Fibroblast of the aortic adventitia (primary cell): ENCODE measurements at regions not wholly inside any gene's neighbourhood (a gene's known extent, or its start where the extent isn't known, plus 50 kb on each side); places are given as distances from the start of the nearest gene placed in this dataset.

Experiments
- DNase-seq: peaks from one replicate; pipeline ENCODE4 v3.0.0-alpha.2; 2010; ENCODE audit warnings: low read depth
- H3K4me3 ChIP-seq: 2 replicates; pipeline ENCODE4 v1.5.1; 2011; ENCODE audit warnings: low read depth, mild to moderate bottlenecking, control low read depth, low read length, moderate library complexity
- TF ChIP-seq, protein P1 (sequence below): IDR thresholded peaks from 2 replicates; pipeline ENCODE4 v1.5.1; 2011; ENCODE audit warnings: mild to moderate bottlenecking, low read length, control low read depth, inconsistent platforms; ENCODE audit not compliant: insufficient read depth

DNA sequence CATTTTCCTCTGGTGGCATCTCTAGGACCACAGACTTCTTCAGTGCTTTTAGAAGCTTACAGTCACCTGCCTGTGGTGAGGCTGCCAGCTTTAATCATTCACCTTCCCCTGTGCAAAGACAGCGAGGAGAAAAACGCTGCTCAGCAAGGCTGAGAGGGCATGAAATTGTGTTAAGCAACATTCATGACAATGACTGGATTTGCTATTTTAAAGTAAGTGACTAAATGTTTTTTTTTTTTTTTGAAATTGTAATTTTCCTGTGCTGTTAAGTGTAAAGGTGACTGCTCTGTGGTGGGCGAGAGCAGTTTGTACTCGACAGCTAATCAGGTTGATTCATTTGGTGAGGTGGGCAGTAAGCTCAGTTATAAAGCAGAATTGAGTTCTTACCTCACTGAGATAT is 240.4 kb downstream of the NSUN3 start:
- TF ChIP-seq, protein P1, sequence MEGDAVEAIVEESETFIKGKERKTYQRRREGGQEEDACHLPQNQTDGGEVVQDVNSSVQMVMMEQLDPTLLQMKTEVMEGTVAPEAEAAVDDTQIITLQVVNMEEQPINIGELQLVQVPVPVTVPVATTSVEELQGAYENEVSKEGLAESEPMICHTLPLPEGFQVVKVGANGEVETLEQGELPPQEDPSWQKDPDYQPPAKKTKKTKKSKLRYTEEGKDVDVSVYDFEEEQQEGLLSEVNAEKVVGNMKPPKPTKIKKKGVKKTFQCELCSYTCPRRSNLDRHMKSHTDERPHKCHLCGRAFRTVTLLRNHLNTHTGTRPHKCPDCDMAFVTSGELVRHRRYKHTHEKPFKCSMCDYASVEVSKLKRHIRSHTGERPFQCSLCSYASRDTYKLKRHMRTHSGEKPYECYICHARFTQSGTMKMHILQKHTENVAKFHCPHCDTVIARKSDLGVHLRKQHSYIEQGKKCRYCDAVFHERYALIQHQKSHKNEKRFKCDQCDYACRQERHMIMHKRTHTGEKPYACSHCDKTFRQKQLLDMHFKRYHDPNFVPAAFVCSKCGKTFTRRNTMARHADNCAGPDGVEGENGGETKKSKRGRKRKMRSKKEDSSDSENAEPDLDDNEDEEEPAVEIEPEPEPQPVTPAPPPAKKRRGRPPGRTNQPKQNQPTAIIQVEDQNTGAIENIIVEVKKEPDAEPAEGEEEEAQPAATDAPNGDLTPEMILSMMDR, result no peak

DNA sequence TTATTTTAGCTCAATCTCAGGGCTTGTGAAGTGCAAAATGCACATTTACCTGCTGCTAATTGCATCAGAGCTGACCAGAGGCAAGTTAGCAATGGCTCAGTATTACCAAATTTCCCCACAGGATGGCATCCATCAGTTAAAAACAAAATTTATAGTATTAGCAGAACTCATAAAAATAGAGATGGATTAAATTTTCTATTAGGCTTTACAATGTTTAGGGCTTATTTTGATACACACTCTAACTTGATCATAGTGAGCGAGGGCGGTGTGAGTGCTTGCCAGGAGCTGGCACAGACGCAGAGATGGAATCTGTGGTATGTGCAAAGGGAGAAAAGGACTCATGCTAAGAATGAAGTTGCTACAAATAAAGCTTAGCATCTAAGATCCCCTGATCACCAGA is 241.0 kb downstream of the NSUN3 start:
- peak; percentile 43 for DNase-seq
- H3K4me3 ChIP-seq, result no peak overlapping the region
- TF ChIP-seq, protein P1, result peak; percentile 24

More for the DNA sequence above, 240.4 kb downstream of the NSUN3 start:
- H3K4me3 ChIP-seq, result no peak overlapping the region
- no peak for DNase-seq

DNA sequence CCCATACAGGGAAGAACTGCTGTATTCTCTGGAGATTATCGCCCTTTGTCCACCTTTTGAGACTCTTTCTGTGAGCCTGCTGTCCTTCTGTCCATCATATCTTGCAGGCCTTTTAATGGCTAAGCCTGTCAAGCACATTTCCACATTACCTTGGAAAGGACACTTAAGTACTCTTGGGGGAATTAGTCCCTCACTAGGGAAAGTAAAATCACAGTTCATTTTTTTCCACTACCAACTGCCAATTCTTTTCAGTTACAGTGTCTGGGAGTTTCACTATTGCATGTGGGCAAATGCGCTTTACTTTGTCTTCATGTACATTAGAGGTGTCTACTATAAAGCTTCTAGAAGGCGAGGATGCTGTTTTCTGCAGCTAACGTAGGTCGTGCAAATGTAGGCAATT is 242.1 kb downstream of the NSUN3 start:
- no peak overlapping the region for H3K4me3 ChIP-seq
- no peak for DNase-seq
- TF ChIP-seq, protein P1, result no peak

DNA sequence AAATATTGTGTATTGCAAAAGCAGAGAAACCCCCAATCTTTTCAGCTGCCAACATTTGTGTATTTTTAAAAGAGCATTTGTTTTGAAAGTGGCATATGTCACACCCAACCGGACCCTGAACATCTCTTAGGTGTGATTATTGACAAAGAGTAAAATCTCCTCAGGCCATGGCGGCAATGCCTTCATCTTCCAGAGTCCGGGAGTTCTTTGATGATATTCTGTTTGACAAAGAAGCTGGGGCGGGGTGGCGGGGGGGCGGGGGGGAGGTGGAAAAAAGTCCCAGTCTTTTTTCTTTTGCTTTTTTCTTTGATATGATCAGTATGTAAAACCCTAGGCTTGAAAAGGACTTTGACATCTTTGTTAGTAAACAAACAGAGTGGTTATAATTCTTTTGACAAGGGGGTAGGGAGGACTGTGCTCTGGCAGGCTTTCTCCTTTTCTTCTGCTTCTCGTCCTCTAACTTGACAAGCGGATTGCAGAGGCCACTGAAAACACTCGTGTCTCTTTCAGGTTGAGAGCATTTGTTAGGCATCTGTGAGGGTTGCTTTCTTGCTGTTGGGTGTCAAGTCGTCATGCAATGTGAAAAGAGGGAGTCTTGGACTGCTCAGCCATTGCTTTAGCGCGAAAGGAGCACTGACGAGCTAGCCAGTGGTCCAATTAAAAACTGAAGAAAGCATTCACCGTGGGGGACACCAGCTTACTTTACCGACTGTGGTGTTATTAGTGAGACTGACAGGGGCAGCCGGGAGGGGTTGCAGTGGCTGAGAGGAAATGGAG is 243.2 kb downstream of the NSUN3 start:
- DNase-seq, result no peak
- TF ChIP-seq, protein P1, result no peak
- no peak overlapping the region for H3K4me3 ChIP-seq

DNA sequence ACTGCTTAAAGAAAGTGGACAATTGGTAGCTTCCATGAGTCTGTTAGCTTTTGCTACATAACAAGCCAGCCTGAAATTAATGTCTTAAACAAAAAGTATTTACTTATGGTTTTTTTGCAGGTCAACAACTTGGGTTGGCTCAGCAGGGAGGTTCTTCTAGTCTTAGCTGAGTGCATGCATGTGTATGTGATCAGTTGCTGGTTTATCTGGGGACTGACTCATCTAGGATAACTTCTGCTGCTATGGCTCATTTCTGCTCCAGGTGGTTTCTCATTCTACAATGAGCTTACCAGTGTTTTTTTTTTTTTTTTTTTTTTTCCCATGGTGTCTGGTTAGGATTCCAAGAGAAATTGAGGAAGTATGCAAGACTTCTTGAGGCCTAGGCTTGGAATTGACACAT is 244.7 kb downstream of the NSUN3 start:
- TF ChIP-seq, protein P1, result no peak
- no peak overlapping the region for H3K4me3 ChIP-seq
- no peak for DNase-seq

DNA sequence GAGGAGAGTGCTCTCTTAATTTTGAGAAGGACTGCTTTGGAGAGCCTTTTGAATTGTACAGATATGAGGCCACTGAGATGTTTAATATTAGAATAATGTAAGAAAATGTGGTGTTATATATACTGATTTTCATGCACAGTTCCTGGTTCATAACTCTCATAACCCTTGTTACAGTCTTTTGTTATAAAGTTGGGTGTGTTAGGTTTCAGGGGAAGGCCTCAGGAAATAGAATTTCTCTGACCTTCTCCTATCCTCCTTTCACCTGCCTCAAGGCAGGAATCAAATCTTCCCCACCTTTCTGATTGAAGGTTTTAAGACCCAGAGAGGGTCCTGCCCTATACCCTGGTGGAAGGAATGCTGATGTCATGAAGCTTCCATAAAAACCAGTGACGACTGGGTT is 245.9 kb downstream of the NSUN3 start:
- no peak overlapping the region for H3K4me3 ChIP-seq
- TF ChIP-seq, protein P1, result no peak
- DNase-seq, result no peak
